Spleen (tissue), 11 donors: ENCODE measurements at regions not wholly inside any gene's neighbourhood (a gene's known extent, or its start where the extent isn't known, plus 50 kb on each side); places are given as distances from the start of the nearest gene placed in this dataset.

Source experiments
- DNase-seq: peaks from one replicate; pipeline ENCODE4 v3.0.0-alpha.2; 2020
- H3K27ac ChIP-seq, 8 donors: fragments of 200-600 bp; sonication (generic) in 7 of 8; 1 replicate in 4 of 8; 2 replicates in 4 of 8; pipeline versions ENCODE4 v1.5.0 to v1.8.0; 2016 to 2021; ENCODE audit warnings: inconsistent platforms in 4 of 8, mild to moderate bottlenecking in 4 of 8, moderate library complexity in 1 of 8
- H3K27me3 ChIP-seq, 7 donors: fragments of 200-600 bp; sonication (generic) in 6 of 7; replicated peaks in 1 of 7; 1 replicate in 4 of 7; 2 replicates in 3 of 7; pipeline versions ENCODE4 v1.5.0 to v1.8.0; 2016 to 2021; ENCODE audit warnings: inconsistent platforms in 3 of 7, mild to moderate bottlenecking in 1 of 7
- H3K36me3 ChIP-seq, 6 donors: fragments of 200-600 bp; sonication (generic) in 5 of 6; 1 replicate in 4 of 6; 2 replicates in 2 of 6; pipeline versions ENCODE4 v1.5.0 to v1.8.0; 2016 to 2021; ENCODE audit warnings: inconsistent platforms in 2 of 6
- H3K4me1 ChIP-seq, 6 donors: fragments of 200-600 bp; sonication (generic) in 5 of 6; 1 replicate in 3 of 6; 2 replicates in 3 of 6; pipeline versions ENCODE4 v1.5.0 to v1.8.0; 2016 to 2021; ENCODE audit warnings: inconsistent platforms in 3 of 6
- H3K4me3 ChIP-seq, 8 donors: fragments of 200-600 bp; sonication (generic) in 7 of 8; 1 replicate in 4 of 8; 2 replicates in 4 of 8; pipeline versions ENCODE4 v1.5.0 to v1.8.0; 2016 to 2021; ENCODE audit warnings: inconsistent platforms in 4 of 8, mild to moderate bottlenecking in 4 of 8, moderate library complexity in 2 of 8
- H3K9me3 ChIP-seq, 8 donors: fragments of 200-600 bp; sonication (generic) in 7 of 8; 1 replicate in 4 of 8; 2 replicates in 4 of 8; pipeline versions ENCODE4 v1.5.0 to v1.8.0; 2016 to 2021; ENCODE audit warnings: inconsistent platforms in 4 of 8
- CTCF ChIP-seq, 11 experiments: fragments of 200-600 bp in 7 of 11; fragments of 450-650 bp in 4 of 11; sonication (generic) in 4 of 11; IDR thresholded peaks in 8 of 11; conservative IDR thresholded peaks in 3 of 11; 1 replicate in 7 of 11; 2 replicates in 4 of 11; pipeline versions ENCODE4 v1.4.0 to v1.8.0; 2016 to 2021; ENCODE audit warnings: antibody characterized with exemption in 11 of 11, inconsistent platforms in 4 of 11, mild to moderate bottlenecking in 1 of 11
- POLR2A ChIP-seq, 3 donors: fragments of 450-650 bp; IDR thresholded peaks; one replicate each; pipeline ENCODE4 v1.5.1; 2017; ENCODE audit warnings: antibody characterized with exemption in 3 of 3, mild to moderate bottlenecking in 1 of 3
- POLR2AphosphoS5 ChIP-seq, 3 donors: sonication (generic); formaldehyde crosslinking; IDR thresholded peaks; one replicate each; pipeline ENCODE4 v1.5.1; 2017; ENCODE audit warnings: antibody characterized with exemption in 3 of 3
- WGBS, 5 donors: extraction: QIAGEN DNeasy Blood & Tissue Kit in 3 of 5; methylation state at CpG; one replicate each; pipeline versions ENCODE4 v1.1.5 to v1.1.7; 2013 to 2018; 5-methylcytosine and 5-hydroxymethylcytosine counted together
- intact Hi-C: fragments of 100-400 bp; cut with DNase I; formaldehyde crosslinking; loops from one replicate; pipeline ENCODE4 v1.15.0; 2023; ENCODE audit warnings: low total_unique reads
- donor health status: healthy with polysubstance abuse.
- donor health status: DM: no; HTN: no; CAD: no; lungs with moderate emphysema.
- donor health status: DM: no; HTN: no; CAD: no.
- donor health status: Bipolar disorder and iron deficiency.
- donor health status: healthy.
- donor health status: DM: no; HTN: no; CAD: no.
- donor health status: DM: yes; HTN: yes; CAD: no.

GRCh38 chr2:23132823-23133595 lies 252.0 kb upstream of the KLHL29 start:
- intact Hi-C loops: no loop called here

GRCh38 chr2:23134726-23135125 lies 250.3 kb upstream of the KLHL29 start:
- WGBS, 5 donors: 36 to 79% (median 60%) methylated on average over 1 of the region's 1 CpG
- intact Hi-C loops: no loop called here
- no peak overlapping the region for H3K27ac ChIP-seq

More at GRCh38 chr2:23132823-23133595, 252.0 kb upstream of the KLHL29 start:
- H3K4me3 ChIP-seq: no peak overlapping the region
- no peaks in the 10 kb centered on the region for H3K4me1 ChIP-seq
- H3K36me3 ChIP-seq: no peaks in the 10 kb centered on the region
- TF ChIP-seq CTCF (IDR thresholded peaks at IDR 0.05 in 8 of 11, conservative IDR thresholded peaks at IDR 0.05 in 3 of 11) (no peak), POLR2A (IDR thresholded peaks at IDR 0.05) (no peak), POLR2AphosphoS5 (IDR thresholded peaks at IDR 0.05) (no peak)
- WGBS, 5 donors: 27 to 39% (median 35%) methylated on average over 3 of the region's 3 CpGs
- DNase-seq: no peak
- H3K27me3 ChIP-seq: peaks cover 0 to 11% (median 0%) of the 10 kb centered on the region in 7 donors
- H3K9me3 ChIP-seq: peaks cover 0 to 12% (median 5%) of the 10 kb centered on the region in 8 donors
- no peak overlapping the region for H3K27ac ChIP-seq

GRCh38 chr2:23135481-23136100 lies 249.4 kb upstream of the KLHL29 start:
- Histone ChIP-seq H3K27me3 (peaks cover 0 to 11% (median 0%) of the 10 kb centered on the region in 7 donors), H3K36me3 (no peaks in the 10 kb centered on the region), H3K9me3 (no peaks in the 10 kb centered on the region), H3K4me1 (no peaks in the 10 kb centered on the region), H3K4me3 (no peak overlapping the region), H3K27ac (no peak overlapping the region)
- 35 to 47% (median 40%) methylated on average over 9 of the region's 9 CpGs for WGBS, 5 donors
- intact Hi-C loops: no loop called here
- TF ChIP-seq POLR2A (IDR thresholded peaks at IDR 0.05) (no peak), POLR2AphosphoS5 (IDR thresholded peaks at IDR 0.05) (no peak), CTCF (IDR thresholded peaks at IDR 0.05 in 8 of 11, conservative IDR thresholded peaks at IDR 0.05 in 3 of 11) (no peak)
- no peak for DNase-seq

More at GRCh38 chr2:23134726-23135125, 250.3 kb upstream of the KLHL29 start:
- H3K4me1 ChIP-seq: no peaks in the 10 kb centered on the region
- no peaks in the 10 kb centered on the region for H3K36me3 ChIP-seq
- H3K27me3 ChIP-seq: peaks cover 0 to 11% (median 0%) of the 10 kb centered on the region in 7 donors
- no peak overlapping the region for H3K4me3 ChIP-seq
- H3K9me3 ChIP-seq: no peaks in the 10 kb centered on the region
- DNase-seq: no peak
- TF ChIP-seq POLR2AphosphoS5 (IDR thresholded peaks at IDR 0.05): no peak
- TF ChIP-seq CTCF (IDR thresholded peaks at IDR 0.05 in 8 of 11, conservative IDR thresholded peaks at IDR 0.05 in 3 of 11): no peak
- TF ChIP-seq POLR2A (IDR thresholded peaks at IDR 0.05): no peak

GRCh38 chr2:23137166-23137565 lies 247.8 kb upstream of the KLHL29 start:
- intact Hi-C loops: no loop called here
- H3K4me1 ChIP-seq: no peaks in the 10 kb centered on the region
- no peak overlapping the region for H3K27ac ChIP-seq
- TF ChIP-seq CTCF (IDR thresholded peaks at IDR 0.05 in 8 of 11, conservative IDR thresholded peaks at IDR 0.05 in 3 of 11): no peak
- no peak for TF ChIP-seq POLR2AphosphoS5 (IDR thresholded peaks at IDR 0.05)
- TF ChIP-seq POLR2A (IDR thresholded peaks at IDR 0.05): no peak
- H3K36me3 ChIP-seq: no peaks in the 10 kb centered on the region
- 65 to 89% (median 78%) methylated on average over 2 of the region's 2 CpGs for WGBS, 5 donors
- no peak overlapping the region for H3K4me3 ChIP-seq
- no peak for DNase-seq
- H3K9me3 ChIP-seq: no peaks in the 10 kb centered on the region
- peaks cover 0 to 11% (median 0%) of the 10 kb centered on the region in 7 donors for H3K27me3 ChIP-seq
